IPS DF 4.7 (cell line): ENCODE measurements at regions not wholly inside any gene's neighbourhood (a gene's known extent, or its start where the extent isn't known, plus 50 kb on each side); places are given as distances from the start of the nearest gene placed in this dataset.

ENCODE experiments used
- DNase-seq: peaks from one replicate; pipeline ENCODE4 v3.0.0-alpha.2; 2013; ENCODE audit warnings: low spot score; ENCODE audit errors: extremely low read depth

DNA sequence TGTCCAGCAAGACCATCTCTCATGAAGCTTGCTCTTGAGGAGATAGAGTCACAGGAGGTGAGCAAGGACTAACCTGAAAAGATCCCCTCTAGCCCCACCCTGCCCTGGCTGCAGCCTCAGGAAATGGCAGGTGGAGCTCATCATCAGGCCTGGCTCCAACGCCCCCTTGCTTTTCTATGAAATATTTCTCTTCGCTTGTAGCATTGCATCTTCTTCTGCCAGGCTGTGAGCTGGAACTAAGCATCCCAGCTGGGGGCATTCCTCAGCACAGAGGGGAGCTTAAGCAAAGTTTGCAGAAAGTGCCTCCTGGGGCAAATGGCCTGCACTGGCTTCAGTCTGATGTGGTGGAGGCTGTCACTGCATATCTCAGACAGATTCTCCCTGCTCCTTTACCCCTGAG lies 90.1 kb upstream of the LGALSL start:
- no peak for DNase-seq

DNA sequence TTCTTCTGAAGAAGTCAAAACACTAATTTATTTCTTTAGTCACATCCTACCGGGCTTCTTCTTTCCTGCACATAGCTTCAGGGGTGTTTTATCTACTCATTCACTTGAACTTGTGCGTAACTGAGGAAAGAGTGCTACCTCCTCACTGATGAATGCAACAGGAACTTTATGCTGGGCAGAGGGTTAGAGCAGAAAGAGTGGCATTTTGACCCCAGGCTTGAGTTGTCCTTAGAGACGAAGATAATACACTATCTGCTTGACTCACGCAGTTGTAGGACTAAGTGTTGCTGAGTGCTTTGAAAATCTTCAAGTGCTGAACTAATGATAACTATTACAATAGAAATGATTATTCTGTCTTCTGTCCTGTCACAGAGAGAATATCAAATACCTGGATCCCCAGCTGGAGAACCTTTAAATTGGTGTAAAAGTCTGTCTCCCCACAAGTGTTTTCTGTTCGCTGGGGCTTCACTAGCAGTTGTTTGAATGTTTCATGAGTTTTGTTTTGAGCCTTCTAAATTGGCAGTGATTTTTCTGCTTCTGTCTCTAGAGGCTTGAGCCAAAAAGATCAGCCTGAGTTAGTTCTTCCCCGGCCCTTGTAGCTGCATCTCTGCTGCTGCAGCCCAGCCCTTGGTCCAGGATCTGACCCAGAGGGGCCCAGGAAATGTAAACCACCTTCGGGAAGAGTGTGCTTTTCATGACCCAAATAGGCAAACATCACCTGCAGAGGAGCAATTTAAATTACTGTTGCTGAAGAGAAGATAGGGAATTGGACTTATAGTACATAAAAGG lies 86.3 kb upstream of the LGALSL start:
- DNase-seq = no peak

DNA sequence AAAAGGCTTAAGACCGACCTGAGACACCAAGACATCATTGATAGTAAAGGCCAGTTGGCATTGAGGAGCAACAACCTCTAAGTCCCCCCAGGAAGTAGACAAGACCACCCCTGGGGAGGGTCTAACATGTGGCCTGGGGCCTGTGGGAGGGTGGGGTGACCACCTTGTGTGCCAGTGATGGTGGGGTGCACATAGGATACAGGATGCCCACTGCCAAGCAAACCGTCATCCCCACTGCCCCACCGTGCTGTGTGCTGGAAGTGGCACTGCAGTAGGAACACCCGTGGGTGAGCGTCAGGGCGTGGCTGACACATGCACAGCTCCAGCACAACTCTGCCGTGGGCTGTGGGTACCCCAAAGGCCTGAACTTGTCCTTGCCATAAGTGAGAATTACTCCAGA lies 84.3 kb upstream of the LGALSL start:
- no peak for DNase-seq

DNA sequence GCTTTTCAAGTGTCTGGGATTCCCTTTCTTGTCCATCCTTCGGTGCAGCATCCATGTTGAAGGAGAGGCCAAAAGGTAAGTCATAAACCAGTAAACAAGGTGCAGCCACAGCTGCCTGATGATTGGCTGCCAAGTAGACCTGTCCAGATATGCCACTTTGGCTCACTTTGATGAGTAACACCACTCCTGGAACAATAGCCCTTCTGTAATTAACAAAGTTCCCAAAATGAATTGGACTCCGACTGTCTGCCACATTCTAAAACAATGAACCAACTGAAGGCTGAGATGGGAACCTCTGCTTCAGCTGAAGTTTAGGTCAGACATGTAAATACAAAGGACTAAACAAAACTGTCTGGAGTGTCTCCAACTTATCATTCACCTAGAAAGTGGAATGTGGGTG lies 82.2 kb upstream of the LGALSL start:
- DNase-seq = no peak

DNA sequence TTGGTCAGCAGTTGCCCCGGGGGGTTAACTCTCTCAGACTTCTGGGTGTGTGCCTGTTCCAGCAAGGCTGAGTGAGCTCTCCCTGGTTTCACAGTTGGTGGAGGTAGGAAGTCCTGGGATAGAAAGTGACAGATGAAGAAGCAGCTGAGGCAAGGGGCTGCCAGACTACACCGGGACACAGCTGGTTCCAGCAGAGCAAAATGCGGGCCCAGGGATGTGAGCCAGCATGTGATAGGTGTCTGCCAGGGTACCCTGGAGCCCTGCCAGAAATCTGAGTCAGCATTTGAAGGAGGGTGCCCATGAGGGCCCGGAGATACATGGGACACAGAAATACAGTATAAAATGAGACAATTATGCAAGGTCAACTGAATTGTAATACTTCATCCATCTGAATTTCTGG lies 79.3 kb upstream of the LGALSL start:
- DNase-seq = no peak

DNA sequence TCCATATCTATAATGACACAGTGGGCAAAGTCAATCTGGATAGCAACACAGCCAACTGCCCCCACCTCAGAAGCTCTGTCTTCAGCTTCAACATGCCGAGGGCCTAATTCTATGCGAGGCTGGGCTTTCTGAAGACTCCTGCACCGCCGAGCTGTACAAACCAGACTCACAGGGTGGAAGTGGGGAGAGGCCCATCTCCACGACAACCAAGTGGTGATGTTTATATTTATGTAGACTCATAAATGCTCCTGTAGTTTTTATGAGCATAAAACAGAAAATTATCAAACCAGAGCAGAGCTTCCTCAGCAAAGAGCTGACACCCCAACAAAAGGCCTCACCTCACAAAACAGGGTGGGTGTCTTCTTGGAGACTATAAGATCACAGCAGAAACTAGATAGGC lies 77.0 kb upstream of the LGALSL start:
- no peak for DNase-seq

DNA sequence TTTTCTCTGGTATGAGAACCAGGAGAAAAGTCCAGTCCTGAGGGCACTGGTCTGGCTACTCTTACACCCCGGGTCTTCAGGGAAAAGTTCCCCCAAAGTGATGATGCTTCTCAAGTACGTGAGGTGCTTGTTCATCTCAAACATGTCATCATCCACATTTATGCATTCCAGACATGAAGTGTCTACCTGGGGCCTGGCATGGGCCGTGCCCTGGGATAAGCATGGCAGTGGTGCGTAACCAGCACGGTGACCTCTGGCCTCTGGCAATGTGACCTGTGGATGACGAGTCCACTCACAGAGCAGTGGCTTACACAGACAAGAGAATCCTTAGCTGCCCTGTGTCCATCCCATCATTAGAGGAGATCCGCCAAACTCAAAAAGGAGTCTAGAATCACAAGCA lies 74.8 kb upstream of the LGALSL start:
- DNase-seq = no peak

DNA sequence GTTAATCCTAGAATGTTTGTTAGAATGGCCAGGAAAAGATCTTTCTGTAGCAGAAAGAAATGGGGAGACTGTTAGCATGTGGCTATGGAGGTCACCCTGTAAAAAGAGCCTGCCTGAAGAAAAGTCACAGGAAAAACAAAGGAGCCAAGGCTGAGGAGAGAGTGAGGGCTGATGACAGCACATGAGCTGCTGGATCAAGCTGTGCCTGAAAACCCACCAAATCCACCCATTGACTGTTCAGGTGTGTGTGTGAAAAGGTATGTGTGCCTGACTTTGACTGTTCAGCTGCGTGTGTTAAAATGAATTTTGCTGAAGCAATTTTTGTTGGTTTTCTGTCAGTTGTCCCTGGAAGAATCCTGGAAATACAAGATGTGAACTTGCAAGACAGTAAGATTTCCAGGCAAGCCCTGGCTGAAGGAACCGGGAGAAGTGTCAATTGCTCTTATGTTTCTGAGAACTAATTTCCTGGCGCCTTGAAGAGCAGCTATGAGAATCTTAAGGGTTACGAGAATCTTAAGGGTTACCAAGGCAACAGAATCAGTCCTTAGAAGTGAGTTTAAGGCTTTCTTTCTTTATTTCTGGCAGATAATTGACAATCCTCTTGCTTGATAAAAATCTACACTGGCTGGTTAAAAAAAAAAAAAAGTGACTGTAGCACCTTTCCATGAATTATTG lies 73.0 kb upstream of the LGALSL start:
- no peak for DNase-seq

DNA sequence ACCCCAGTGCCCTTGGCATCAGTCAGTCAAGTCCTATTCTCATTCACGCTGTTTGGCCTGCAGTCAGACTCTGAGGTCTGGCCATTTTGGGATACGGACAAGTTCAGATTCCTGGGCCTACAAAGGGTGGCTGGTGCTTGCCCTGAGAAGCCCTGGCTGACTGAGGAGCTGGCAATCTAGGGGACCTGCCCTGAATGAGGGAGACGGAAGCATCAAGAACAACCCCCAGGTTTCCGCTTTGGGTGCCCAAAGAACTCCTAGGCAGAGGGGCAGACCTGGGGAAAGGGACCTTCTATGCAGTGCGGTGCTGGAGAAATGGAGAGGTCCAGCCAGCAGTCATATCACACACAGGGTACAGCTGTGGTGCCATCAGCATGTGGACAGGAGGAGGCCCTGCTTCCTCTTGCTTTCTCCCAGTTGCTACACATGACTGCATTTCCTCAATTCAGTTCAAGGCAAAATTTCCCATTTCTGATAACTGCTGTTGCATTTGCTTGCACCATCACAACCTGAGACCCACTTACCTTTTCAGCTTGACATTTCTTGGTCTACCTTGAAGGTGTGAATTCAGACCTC lies 70.9 kb upstream of the LGALSL start:
- DNase-seq = no peak

DNA sequence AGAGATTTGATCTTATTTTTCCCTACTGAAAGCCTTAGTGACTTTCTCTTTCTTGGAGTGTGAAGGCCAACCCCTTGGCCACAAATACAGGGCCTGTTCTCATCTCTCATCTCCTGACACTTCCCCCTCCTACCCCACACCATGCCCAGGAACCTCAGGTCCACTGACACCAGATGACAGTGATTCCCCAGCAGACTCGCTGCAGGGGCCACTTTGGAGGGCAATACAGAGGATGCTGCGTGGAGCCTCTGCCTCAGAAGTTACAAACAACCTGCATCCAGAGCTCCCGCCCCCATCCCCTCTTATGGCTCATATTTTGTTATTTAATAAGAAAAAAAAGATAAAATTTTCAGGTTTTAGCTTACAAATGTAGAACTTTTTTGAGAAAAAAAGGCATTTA lies 70.1 kb upstream of the LGALSL start:
- no peak for DNase-seq

DNA sequence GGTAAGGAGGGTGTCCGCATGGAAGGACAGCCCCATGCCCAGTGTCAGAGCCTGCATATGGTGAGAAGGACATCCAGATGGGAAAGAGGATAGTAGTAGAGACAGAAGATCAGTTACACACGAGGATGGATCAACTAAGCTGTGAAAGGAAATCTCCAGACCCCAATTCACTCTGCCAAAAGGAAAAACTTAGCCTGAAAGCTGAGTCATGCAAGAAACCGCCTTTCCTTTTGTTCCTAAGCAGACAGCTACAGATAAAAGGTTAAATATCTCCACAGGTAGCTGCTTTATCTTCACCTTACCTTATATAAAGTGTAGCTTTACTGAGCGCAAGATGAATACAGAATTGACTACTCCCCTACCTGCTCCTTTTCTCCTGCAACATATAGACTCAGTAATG lies 67.3 kb upstream of the LGALSL start:
- no peak for DNase-seq

DNA sequence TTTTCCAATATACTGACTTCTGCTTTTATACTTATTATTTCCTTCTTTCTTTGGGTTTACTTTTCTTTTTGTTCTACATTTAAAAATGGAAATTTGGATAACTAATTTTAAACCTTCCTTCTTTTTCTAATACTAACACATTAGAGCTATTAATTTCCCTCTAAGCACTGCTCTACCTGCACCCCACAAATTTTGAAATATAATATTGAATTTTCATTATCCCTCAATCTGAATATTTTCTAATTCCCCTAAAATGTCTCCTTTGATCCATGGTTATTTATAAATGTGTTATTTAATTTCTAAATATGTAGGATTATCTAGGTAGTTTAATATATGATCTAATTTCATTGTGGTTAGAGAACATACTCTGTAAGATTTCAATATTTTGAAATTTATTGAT lies 63.4 kb upstream of the LGALSL start:
- DNase-seq = no peak

DNA sequence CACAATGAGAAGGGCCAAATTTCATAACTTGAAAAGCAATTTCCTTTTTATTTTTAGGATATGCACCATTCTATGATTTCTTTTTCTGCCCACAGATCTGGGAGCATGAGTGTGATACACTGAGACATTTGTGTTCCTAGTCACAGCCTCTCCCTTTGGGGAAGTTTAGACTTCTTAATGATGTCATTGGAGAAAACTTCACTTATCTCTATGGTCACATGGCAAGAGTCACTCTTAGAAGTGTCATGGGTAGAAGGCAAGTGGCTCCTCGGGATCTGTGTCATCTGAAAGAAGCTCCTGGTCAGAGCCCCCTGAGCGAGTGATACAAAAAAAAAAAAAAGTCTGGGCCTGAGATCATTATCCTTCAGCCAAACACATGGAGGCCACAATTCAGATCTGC lies 62.5 kb upstream of the LGALSL start:
- no peak for DNase-seq

DNA sequence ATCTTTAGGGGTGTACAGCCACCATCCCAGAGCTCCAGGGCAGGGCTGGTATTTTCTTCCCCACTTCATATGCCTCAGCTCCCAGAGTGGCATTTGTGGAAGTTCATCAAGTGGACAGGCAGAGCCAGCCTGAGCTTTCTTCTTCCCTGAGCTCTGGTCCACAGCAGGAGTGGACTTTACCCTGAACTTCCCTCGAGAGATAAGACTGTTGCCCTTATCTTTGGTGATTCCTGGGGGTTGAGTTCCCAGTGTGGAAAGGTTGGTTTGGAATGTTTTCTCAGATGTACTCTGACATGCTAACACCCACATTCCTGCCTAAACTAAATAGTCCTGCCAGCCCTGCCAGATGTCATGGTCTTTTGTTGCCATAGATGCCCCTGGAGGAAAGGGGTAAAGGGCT lies 62.0 kb upstream of the LGALSL start:
- no peak for DNase-seq

DNA sequence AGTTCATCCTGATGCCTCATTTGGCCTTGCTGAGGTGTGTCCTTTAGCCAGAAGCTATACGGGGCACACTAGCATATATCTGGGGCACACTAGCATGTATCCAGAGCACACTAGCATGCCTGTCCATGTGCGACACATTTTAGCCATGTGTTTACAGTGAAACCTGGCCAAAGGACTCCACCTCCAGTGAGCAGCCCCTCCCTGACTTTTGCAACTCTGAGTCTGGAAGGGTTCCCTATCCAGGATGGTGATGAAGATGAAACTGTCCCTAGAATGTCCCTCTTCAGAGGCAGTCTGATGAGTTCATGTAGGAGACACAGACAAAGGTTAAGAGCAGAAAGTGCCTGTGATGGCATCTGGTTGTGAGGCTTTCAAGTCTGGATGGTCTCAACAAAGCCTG lies 61.4 kb upstream of the LGALSL start:
- DNase-seq = no peak

DNA sequence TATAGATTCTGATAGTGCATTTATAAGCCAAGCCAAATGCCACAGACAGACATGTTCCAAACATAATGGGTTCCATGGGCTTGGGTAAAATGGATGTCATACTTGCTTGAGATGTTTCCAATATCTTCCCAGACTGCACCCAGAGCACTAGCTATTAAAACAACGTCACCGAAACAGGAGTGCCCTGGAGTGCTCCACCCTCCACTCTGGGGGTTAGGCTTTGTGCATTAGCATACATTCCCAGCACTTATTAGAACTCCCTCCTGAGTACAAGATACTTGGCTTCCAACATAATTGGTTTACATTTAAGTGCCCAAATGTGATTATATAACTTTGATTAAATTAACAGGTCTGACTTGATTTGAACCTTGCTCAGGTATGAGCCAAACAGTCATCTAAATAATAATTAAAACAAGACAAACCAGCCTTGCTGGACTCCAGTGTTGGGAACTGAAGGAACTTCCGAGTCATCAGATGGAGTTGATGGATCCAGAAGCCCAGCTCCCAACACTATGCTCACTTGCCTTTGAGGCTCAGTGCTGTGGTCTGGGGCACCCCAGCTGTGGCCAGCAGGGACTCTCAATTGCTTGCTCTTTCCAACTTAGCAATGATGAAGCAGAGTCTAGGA lies 60.5 kb upstream of the LGALSL start:
- DNase-seq = no peak

DNA sequence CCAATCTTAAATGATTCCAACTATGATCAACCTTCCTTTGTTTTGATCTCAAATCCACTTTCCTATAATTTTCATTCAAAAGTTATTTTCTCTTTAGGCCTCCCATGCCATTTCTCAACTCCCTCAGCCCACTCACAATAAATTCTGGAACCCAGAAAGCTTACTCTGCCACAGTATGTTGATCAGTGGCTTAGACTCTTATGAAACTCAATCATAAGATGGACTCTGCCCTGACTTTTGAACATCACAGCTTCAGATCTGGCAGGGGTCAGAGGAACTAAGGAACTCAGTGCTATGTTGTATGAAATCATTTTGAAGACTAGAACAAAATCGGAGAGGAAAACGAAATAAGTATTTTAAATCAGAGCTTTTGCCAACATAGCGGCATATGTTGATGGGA lies 59.8 kb upstream of the LGALSL start:
- no peak for DNase-seq

DNA sequence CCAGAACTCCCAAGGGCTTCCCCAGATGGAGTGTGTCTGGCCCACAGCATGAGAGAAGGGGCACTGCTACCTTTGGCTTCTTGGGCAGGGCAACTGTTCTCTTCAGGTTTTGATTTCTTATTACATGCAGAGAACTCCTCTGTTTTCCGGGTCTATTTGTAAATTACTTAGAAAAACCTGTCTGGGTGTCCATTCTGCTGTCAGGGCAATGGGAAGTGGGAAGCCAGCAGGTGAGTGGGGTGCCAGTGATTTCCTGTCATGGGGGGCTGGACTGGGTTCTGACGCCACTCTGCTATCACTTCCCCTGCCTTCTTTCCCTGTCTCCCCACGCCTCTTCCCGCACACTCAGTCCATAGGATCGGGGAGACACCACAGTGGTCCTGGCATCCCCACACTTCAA lies 58.0 kb upstream of the LGALSL start:
- no peak for DNase-seq

DNA sequence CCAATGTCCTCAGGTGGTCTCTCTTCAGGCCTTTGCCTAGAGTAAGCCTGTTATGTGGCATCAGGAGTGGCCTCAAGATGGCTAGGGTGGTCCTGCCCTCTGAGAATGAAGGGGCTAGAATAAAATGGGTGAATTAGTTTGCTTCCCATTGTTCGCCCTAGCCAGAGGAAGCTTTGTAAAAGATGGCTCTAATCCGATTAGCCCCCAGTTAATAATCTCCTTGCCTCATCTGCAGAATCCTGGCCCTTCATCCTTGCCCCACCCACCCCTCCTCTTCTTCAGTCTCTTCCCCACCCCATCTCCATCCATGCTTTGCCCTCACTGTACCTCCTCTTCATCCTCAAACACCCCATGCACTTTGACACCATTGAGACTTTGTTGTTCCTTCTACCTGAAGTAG lies 57.4 kb upstream of the LGALSL start:
- DNase-seq = no peak

DNA sequence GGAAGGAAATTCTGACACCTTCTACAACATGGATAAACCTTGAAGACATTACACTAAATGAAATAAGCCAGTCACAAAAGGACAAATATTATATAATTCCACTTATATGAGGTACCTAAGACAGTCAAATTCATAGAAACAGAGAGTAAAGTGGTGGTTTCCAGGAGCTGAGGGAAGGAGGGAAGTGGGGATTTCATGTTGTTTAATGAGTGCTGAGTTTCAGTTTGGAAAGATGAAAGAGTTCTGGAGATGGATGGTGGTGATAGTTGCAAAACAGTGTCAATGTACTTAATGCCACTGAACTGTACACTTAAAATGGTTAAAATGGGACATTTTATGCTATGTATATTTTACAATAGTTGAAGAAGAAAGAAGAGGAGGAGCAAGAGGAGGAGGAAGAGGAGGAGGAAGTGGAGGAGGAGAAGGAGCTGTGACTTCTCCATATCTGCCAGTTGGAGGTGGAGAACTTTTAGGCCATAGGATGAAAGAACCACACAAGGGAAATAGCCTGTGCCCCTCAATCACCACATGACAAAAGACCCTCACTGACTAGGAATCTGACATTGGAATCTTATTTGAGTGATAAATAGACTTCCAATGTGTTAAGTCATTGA lies 55.3 kb upstream of the LGALSL start:
- DNase-seq = no peak

DNA sequence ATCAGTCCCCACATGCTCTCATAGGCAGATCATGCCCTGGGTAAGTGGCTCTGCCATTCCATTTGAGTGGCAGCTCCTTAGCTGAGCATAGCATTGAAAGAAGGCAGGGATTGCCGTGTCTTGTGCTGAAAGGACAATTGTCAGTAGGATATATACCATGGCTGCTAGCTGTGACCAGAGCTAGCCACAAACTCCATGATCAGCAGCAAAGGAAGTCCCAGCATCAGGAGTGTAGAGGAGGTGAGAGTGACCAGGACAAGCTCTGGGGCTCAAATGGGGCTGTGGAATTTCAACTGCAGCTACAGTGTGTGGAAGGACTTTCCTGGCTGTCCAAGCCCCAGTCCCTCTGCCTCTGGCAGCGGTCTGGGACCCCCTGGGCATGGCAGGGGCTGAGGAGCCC lies 54.4 kb upstream of the LGALSL start:
- DNase-seq = no peak

DNA sequence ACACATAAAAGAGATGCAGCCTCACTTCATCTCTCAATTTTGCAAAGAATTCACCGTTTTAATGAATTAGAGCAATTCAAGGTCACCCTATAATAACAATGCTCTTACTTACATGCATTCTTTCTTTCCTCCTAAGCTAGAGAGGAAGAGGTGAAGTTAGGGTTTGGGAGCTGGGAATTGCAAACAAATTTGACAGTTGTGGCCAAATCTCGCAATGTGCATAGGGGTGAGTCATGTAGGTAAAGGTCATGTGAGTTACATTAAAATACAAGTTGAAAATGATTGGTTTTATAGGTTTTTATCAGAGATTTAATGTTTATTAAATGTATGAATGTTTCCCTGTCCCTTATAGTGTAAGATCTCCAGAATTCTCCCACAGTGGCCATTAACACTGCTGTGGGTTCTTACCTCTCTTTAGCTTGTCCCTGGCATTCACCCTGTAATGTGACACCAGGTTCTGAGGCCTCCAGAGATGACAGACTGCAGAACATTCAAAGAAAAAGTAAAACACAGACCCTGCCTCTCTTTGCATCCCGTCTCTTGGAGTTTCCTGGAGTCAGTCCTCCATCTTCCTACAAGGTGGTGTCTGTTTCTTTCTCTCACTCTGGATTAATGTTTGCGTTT lies 53.7 kb upstream of the LGALSL start:
- no peak for DNase-seq
